NCI-H345 treated with DMSO at 0.1 percent for 48 hours (cell line): ENCODE measurements at regions not wholly inside any gene's neighbourhood (a gene's known extent, or its start where the extent isn't known, plus 50 kb on each side); places are given as distances from the start of the nearest gene placed in this dataset.
"Not testable (repeated sequence)": the region's sequence is repeated elsewhere in the genome, so short reads cannot be mapped to it uniquely, and the experiment has no call there.

Experiments
- DNase-seq: peaks from one replicate; lab custom pipeline; 2025; ENCODE audit not compliant: unreplicated experiment; lab: John Stamatoyannopoulos, UW

GRCh38 chr6:8872589-8872988, 437.2 kb upstream of the SLC35B3 start:
- no peak for DNase-seq

- DNase-seq = no peak
Measured at GRCh38 chr6:8865451-8865850, 430.1 kb upstream of the SLC35B3 start.

GRCh38 chr6:8860671-8861070, 425.3 kb upstream of the SLC35B3 start:
- DNase-seq = no peak

GRCh38 chr6:8859501-8859900, 424.2 kb upstream of the SLC35B3 start:
- no peak for DNase-seq

- no peak for DNase-seq
Measured at GRCh38 chr6:8858854-8859331, 423.5 kb upstream of the SLC35B3 start.

- DNase-seq = no peak
Measured at GRCh38 chr6:8857160-8857559, 421.8 kb upstream of the SLC35B3 start.

GRCh38 chr6:8855411-8855810, 420.1 kb upstream of the SLC35B3 start:
- no peak for DNase-seq

- no peak for DNase-seq
Measured at GRCh38 chr6:8852332-8852731, 417.0 kb upstream of the SLC35B3 start.

GRCh38 chr6:8846680-8847079, 411.3 kb upstream of the SLC35B3 start:
- DNase-seq = not testable (repeated sequence)

- DNase-seq = no peak
Measured at GRCh38 chr6:8845690-8846089, 410.3 kb upstream of the SLC35B3 start.

GRCh38 chr6:8844968-8845367, 409.6 kb upstream of the SLC35B3 start:
- DNase-seq = no peak

GRCh38 chr6:8839626-8840025, 404.3 kb upstream of the SLC35B3 start:
- DNase-seq = no peak

GRCh38 chr6:8837343-8837742, 402.0 kb upstream of the SLC35B3 start:
- DNase-seq = no peak

- DNase-seq = not testable (repeated sequence)
Measured at GRCh38 chr6:8832695-8833094, 397.4 kb upstream of the SLC35B3 start.

GRCh38 chr6:8831366-8832152, 396.2 kb upstream of the SLC35B3 start:
- DNase-seq = no peak

- no peak for DNase-seq
Measured at GRCh38 chr6:8830794-8831193, 395.4 kb upstream of the SLC35B3 start.

GRCh38 chr6:8829796-8830195, 394.5 kb upstream of the SLC35B3 start:
- no peak for DNase-seq

GRCh38 chr6:8829296-8829695, 394.0 kb upstream of the SLC35B3 start:
- no peak for DNase-seq

GRCh38 chr6:8828376-8828775, 393.0 kb upstream of the SLC35B3 start:
- no peak for DNase-seq

- no peak for DNase-seq
Measured at GRCh38 chr6:8825726-8826125, 390.4 kb upstream of the SLC35B3 start.

GRCh38 chr6:8821981-8822381, 386.6 kb upstream of the SLC35B3 start:
- DNase-seq = no peak

- DNase-seq = no peak
Measured at GRCh38 chr6:8820313-8820712, 385.0 kb upstream of the SLC35B3 start.

GRCh38 chr6:8819446-8819845, 384.1 kb upstream of the SLC35B3 start:
- DNase-seq = no peak
